ENCODE measurements at regions not wholly inside any gene's neighbourhood (a gene's known extent, or its start where the extent isn't known, plus 50 kb on each side); places are given as distances from the start of the nearest gene placed in this dataset.
"Not testable (repeated sequence)": the region's sequence is repeated elsewhere in the genome, so short reads cannot be mapped to it uniquely, and the experiment has no call there.

DNA sequence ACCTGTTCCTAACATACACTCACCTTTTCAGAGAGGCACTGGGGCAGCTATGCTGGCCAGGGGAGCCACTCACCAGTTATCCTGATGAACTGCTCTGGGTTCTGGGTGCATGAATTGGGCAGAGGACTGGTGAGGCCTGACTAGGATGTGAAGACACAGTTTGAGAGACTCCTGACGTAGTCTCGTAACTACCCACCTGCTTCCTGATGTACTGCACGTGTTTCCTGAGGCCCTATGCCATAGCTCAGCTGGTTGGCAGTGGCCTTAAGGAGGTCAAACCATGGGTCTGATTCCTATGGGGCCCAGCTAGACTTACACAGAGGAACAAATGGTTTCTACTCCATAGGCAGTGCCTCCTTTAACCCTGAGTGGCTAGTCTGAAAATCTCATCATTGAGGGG lies 351.7 kb upstream of the FRG2C start:
- not testable (repeated sequence) for H3K4me1 Mint-ChIP-seq; H3K9me3 Mint-ChIP-seq; H3K36me3 Mint-ChIP-seq (ENCODE audit: insufficient read depth); H3K27ac Mint-ChIP-seq (ENCODE audit: low read depth); ATAC-seq (replicated peaks; ENCODE audit: extremely low read depth, poor library complexity, severe bottlenecking); H3K4me3 Mint-ChIP-seq; DNase-seq (ENCODE audit: low spot score in 2 of 2)
- H3K27me3 Mint-ChIP-seq = peaks cover 18% of the 10 kb centered on the region

DNA sequence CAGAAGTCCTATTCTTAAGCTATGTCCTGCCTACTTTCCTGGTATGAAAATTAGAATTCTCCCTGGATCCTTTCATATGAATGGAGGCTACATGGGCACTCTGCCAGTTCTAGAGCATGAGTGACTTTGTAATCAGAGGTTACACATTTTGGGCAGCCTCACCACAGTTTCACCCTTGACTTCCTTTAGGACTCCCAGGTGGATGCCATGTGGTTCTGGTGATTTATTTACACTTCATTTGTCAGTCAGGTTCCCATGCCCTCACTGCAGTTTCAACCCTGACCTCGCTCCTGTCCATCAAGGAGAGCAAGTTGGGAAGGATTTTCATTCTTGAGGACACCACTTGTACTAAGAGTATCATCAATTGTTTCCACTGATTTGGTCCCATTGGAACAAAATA lies 344.4 kb upstream of the FRG2C start:
- DNase-seq (ENCODE audit: low spot score in 2 of 2); H3K4me3 Mint-ChIP-seq; H3K27me3 Mint-ChIP-seq; H3K27ac Mint-ChIP-seq (ENCODE audit: low read depth); H3K36me3 Mint-ChIP-seq (ENCODE audit: insufficient read depth); H3K4me1 Mint-ChIP-seq; H3K9me3 Mint-ChIP-seq; ATAC-seq (replicated peaks; ENCODE audit: extremely low read depth, poor library complexity, severe bottlenecking): not testable (repeated sequence)

DNA sequence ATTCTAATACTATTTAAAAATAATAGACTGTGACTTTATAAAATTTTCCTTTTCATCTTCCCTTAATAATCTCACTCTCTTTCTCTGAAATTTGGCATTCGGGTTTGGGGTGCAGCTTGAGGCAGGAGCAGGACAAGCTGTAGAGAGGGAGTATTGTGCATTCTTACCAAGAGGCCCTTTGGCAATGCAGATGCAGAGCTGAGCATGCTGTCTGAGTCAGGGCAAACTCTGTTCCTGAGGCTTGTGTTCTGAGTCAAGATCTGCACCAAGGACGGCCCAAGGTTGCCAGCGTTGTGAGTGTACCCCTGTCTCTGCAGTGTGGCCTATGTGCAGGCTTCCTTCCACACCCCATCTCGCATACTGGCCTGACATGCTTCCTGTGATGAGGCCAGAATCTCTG lies 343.8 kb upstream of the FRG2C start:
- Mint-ChIP-seq H3K36me3 (ENCODE audit: insufficient read depth) (no peaks in the 10 kb centered on the region), H3K4me1 (no peaks in the 10 kb centered on the region), H3K4me3 (no peak overlapping the region), H3K27ac (ENCODE audit: low read depth) (no peak overlapping the region), H3K9me3 (no peaks in the 10 kb centered on the region), H3K27me3 (no peaks in the 10 kb centered on the region)
- ATAC-seq (replicated peaks; ENCODE audit: extremely low read depth, poor library complexity, severe bottlenecking) (no peak), DNase-seq (ENCODE audit: low spot score in 2 of 2) (no peak)

DNA sequence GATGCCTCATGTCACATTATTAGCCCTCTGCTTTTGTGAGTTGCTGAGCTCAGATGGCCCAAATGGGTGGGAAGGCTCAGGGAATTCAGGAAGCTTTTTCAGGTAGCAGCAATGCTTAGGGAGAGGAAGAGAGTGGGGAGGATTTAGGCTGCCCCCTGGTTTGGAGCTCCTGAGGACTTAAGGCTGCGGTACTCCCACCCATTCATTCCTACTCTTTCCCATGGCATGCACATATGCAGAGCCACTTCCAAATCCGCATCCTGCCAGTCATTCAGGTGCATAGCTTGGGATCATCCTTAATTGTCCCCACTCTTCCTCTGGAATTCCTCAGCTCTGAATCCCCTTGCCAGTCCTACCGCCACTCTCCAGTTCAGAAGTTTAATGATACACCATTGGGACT lies 343.1 kb upstream of the FRG2C start:
- no peaks in the 10 kb centered on the region for H3K36me3 Mint-ChIP-seq (ENCODE audit: insufficient read depth)
- no peaks in the 10 kb centered on the region for H3K9me3 Mint-ChIP-seq
- no peak overlapping the region for H3K27ac Mint-ChIP-seq (ENCODE audit: low read depth)
- no peak overlapping the region for H3K4me3 Mint-ChIP-seq
- ATAC-seq (replicated peaks; ENCODE audit: extremely low read depth, poor library complexity, severe bottlenecking) = no peak
- no peaks in the 10 kb centered on the region for H3K27me3 Mint-ChIP-seq
- H3K4me1 Mint-ChIP-seq = no peaks in the 10 kb centered on the region
- no peak for DNase-seq (ENCODE audit: low spot score in 2 of 2)

DNA sequence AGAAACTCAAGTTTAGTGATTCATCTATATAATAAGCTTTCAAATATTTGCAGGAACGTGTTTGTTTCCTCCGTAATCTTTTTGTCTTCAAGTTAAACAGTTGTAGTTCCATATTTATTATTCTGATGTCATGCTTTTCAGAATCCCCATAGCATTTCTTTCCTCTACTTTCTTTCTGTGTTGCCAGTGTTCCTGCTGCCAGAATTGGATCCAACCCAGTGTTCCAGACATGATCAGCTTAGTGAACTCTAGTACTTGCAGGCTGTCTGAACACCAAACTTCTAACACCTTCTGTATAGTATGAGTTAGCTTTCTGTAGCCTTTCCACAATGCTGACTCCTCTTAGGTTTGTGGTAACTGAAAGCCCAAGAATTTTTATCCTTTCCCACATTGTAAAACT lies 340.2 kb upstream of the FRG2C start:
- DNase-seq (ENCODE audit: low spot score in 2 of 2); H3K4me3 Mint-ChIP-seq; ATAC-seq (replicated peaks; ENCODE audit: extremely low read depth, poor library complexity, severe bottlenecking); H3K27ac Mint-ChIP-seq (ENCODE audit: low read depth); H3K36me3 Mint-ChIP-seq (ENCODE audit: insufficient read depth); H3K4me1 Mint-ChIP-seq; H3K9me3 Mint-ChIP-seq: not testable (repeated sequence)
- peaks cover 22% of the 10 kb centered on the region for H3K27me3 Mint-ChIP-seq

DNA sequence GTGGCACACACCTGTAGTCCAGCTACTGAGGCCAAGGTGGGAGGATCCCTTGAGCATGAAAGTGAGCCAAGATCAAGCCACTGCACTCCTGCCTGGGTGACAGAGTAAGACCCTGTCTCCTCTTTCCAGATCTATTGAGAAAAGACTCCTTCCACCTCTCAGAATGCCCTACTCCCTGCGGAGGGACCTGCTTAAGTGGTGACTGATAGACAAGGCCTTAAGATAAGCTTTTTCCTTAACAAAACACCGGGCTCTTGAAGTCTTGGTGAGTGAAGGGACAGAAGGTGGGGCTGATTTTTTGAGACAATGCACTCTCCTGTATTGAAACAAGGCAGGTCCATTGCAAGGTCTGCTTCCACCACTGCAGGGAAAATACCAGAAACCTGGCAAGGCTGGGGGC lies 338.4 kb upstream of the FRG2C start:
- H3K27ac Mint-ChIP-seq (ENCODE audit: low read depth) = no peak overlapping the region
- ATAC-seq (replicated peaks; ENCODE audit: extremely low read depth, poor library complexity, severe bottlenecking) (no peak), DNase-seq (ENCODE audit: low spot score in 2 of 2) (no peak)
- H3K27me3 Mint-ChIP-seq = peaks cover 27% of the 10 kb centered on the region
- H3K36me3 Mint-ChIP-seq (ENCODE audit: insufficient read depth) = peaks cover 1% of the 10 kb centered on the region
- no peak overlapping the region for H3K4me3 Mint-ChIP-seq
- no peaks in the 10 kb centered on the region for H3K4me1 Mint-ChIP-seq
- H3K9me3 Mint-ChIP-seq = no peaks in the 10 kb centered on the region

DNA sequence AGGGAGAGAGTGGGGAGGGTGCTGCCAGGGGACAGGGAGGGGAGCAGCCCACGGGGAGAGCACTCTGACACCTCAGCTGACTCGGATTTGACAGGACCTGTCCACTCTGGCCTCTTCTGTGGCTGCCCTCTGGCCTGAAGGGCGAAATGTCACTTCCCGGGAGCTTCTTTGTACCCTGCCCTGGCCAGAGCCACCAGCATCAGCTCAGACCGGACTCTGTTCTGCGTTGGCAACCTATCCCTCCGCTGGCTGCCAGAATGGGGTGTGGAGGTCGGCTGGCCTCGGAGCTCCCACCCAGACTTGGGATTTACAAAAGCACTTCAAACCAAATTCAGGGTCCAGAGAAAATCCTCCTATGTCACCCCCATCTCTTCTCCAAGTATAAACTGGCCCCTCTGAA lies 336.7 kb upstream of the FRG2C start:
- ATAC-seq (replicated peaks; ENCODE audit: extremely low read depth, poor library complexity, severe bottlenecking) (no peak), DNase-seq (ENCODE audit: low spot score in 2 of 2) (no peak)
- Mint-ChIP-seq H3K4me1 (no peaks in the 10 kb centered on the region), H3K9me3 (no peaks in the 10 kb centered on the region), H3K27me3 (peaks cover 27% of the 10 kb centered on the region), H3K4me3 (no peak overlapping the region), H3K27ac (ENCODE audit: low read depth) (no peak overlapping the region), H3K36me3 (ENCODE audit: insufficient read depth) (peaks cover 1% of the 10 kb centered on the region)

DNA sequence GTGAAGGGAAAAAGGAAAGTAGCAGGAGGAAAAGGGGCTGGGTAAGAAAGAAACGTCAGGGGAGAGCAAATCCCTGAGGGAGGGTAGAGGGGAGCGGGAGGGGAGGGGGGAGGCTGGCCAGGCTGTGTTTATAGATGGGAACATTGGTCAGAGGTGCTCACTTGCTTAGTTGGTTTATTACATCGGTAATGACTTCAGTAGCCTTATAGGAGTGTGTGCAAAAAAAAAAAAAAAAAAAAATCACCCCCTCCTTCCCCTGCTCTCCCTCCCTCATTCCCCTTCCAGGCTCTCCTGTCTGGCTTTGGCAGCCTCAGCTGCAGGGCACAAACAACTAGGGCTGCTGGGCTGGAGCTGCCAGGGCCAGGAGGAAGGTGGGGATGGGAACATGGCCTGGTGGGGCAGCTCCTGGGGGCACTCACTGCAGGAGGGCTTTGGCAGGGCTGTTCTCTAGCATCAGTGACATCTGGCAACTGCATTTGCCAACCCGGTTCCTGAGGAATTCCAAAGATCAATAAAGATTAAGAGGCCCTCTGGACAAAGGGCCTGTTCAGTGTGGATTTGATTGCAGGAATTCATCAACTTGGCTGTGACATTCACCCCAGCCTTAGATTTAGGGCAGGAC lies 334.5 kb upstream of the FRG2C start:
- peaks cover 1% of the 10 kb centered on the region for H3K36me3 Mint-ChIP-seq (ENCODE audit: insufficient read depth)
- no peaks in the 10 kb centered on the region for H3K9me3 Mint-ChIP-seq
- H3K27ac Mint-ChIP-seq (ENCODE audit: low read depth) = no peak overlapping the region
- peaks cover 27% of the 10 kb centered on the region for H3K27me3 Mint-ChIP-seq
- H3K4me3 Mint-ChIP-seq = no peak overlapping the region
- ATAC-seq (replicated peaks; ENCODE audit: extremely low read depth, poor library complexity, severe bottlenecking) = no peak
- no peaks in the 10 kb centered on the region for H3K4me1 Mint-ChIP-seq
- no peak for DNase-seq (ENCODE audit: low spot score in 2 of 2)

DNA sequence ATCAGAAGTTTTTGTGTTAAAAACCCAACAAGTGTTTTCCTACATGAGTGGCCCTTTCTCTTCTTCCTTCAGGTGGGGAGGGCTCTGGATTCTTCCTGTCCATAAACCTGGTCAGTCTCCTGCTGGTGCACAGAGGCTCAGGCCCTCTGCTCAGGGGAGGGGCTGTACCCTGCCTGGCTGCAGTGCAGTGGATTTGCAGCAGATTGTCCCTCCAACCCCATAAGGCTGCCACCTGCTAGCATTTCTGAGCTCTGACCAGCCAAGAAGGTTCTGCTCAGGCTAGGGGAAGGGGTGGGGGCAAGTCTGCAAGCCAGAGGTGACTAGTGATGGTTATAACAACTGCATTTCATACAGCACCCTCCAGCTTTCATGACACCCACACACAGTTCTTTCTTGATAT lies 333.7 kb upstream of the FRG2C start:
- not testable (repeated sequence) for H3K4me3 Mint-ChIP-seq; H3K4me1 Mint-ChIP-seq; H3K9me3 Mint-ChIP-seq; H3K36me3 Mint-ChIP-seq (ENCODE audit: insufficient read depth); ATAC-seq (replicated peaks; ENCODE audit: extremely low read depth, poor library complexity, severe bottlenecking); DNase-seq (ENCODE audit: low spot score in 2 of 2); H3K27ac Mint-ChIP-seq (ENCODE audit: low read depth)
- H3K27me3 Mint-ChIP-seq = peaks cover 27% of the 10 kb centered on the region

DNA sequence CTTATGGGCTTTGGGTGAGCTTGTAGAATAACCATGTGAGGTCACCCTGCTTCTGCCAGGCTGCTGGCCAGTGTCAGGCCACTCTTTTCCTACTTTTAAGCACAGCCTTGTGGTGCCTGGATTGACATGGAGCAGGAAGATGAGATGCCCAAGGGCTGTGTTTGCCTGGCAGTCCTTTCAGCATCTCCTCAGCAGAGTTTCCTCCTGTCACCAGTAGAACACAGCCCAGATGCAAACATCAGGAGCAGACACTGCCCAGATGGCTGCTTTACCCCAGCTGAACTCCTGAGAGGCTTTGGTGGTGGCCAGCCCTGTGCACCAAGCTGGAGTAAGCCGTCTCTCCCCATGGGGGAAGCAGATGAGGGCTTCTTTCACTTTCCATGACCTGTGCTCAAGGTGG lies 332.0 kb upstream of the FRG2C start:
- H3K4me1 Mint-ChIP-seq; H3K36me3 Mint-ChIP-seq (ENCODE audit: insufficient read depth); H3K27ac Mint-ChIP-seq (ENCODE audit: low read depth); H3K4me3 Mint-ChIP-seq; ATAC-seq (replicated peaks; ENCODE audit: extremely low read depth, poor library complexity, severe bottlenecking); H3K9me3 Mint-ChIP-seq; DNase-seq (ENCODE audit: low spot score in 2 of 2): not testable (repeated sequence)
- peaks cover 20% of the 10 kb centered on the region for H3K27me3 Mint-ChIP-seq

DNA sequence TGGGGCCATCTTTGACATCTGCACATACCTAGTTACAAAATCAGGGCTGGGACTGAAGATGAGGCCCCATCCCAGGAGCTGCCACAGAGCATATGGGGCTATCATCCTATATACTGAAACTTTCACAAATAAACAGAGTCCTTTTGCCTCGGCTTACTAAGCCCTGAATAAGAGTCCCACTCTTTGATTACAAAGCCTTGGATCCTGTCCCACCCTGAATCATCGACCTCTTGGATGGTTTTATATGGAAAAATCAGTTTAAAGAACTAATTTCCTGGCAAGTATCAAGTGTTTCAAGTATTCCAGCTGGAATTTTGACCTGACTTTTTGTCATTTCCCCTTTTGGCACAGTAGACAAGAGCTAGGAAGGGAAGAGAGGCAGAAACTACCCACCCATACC lies 331.3 kb upstream of the FRG2C start:
- Mint-ChIP-seq H3K27me3 (peaks cover 13% of the 10 kb centered on the region), H3K27ac (ENCODE audit: low read depth) (no peak overlapping the region), H3K9me3 (no peaks in the 10 kb centered on the region), H3K36me3 (ENCODE audit: insufficient read depth) (no peaks in the 10 kb centered on the region), H3K4me3 (no peak overlapping the region), H3K4me1 (no peaks in the 10 kb centered on the region)
- no peak for DNase-seq (ENCODE audit: low spot score in 2 of 2)
- ATAC-seq (replicated peaks; ENCODE audit: extremely low read depth, poor library complexity, severe bottlenecking) = no peak

DNA sequence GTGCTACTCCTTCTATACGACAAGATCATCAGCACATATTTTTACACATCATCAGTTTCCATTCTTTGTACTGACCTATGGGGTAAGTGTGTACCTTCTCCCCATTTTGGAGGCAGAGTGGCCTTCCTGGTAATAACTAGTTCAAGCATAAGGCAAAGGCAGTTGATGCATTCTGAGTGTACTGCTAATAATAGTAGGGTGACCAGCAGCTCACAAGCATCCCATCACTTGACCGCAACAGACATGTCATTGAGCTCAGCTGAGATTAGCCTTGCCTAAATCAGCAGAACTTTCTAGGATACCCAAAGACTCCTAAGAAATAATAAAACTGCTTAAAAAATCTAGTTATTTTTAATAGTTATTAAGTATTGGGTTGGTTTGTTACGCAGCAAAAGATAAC lies 329.8 kb upstream of the FRG2C start:
- Mint-ChIP-seq H3K27me3 (peaks cover 1% of the 10 kb centered on the region), H3K4me3 (no peak overlapping the region), H3K27ac (ENCODE audit: low read depth) (no peak overlapping the region), H3K9me3 (no peaks in the 10 kb centered on the region), H3K36me3 (ENCODE audit: insufficient read depth) (no peaks in the 10 kb centered on the region), H3K4me1 (no peaks in the 10 kb centered on the region)
- ATAC-seq (replicated peaks; ENCODE audit: extremely low read depth, poor library complexity, severe bottlenecking) (no peak), DNase-seq (ENCODE audit: low spot score in 2 of 2) (no peak)

DNA sequence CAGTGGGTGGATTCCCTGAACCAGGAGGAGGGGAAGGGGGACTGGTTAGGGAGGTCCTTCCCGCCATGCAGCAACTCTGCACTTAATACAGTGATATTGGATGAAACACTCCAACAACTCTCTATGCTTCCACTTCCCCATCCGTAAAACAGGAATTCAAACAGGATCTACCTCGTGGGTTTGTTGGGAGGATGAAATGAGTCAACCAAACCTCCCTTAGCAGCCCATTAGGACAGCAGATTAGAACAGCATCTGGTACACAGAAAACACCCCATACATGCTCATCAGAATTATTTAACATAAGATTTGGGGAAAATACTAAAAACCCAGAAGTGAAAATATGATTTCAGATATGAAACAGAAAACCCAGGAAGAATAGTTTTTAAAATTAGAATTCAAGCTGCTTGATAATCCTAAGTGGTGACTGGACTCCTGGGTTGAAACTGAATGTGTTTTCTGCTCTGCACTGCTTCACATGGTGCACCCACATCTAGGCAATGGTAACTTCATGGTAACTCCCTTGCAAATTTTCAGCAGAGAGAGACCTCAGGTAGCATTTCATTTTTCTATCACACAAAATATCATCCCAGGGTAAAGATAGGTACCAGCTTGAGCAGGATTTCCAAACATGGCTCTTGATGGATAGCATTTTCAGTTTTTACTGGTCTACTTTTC lies 326.8 kb upstream of the FRG2C start:
- H3K36me3 Mint-ChIP-seq (ENCODE audit: insufficient read depth) = no peaks in the 10 kb centered on the region
- no peak for DNase-seq (ENCODE audit: low spot score in 2 of 2)
- no peaks in the 10 kb centered on the region for H3K9me3 Mint-ChIP-seq
- H3K4me1 Mint-ChIP-seq = no peaks in the 10 kb centered on the region
- no peaks in the 10 kb centered on the region for H3K27me3 Mint-ChIP-seq
- no peak for ATAC-seq (replicated peaks; ENCODE audit: extremely low read depth, poor library complexity, severe bottlenecking)
- no peak overlapping the region for H3K4me3 Mint-ChIP-seq
- no peak overlapping the region for H3K27ac Mint-ChIP-seq (ENCODE audit: low read depth)
